ENCODE measurements at regions not wholly inside any gene's neighbourhood (a gene's known extent, or its start where the extent isn't known, plus 50 kb on each side); places are given as distances from the start of the nearest gene placed in this dataset.

DNA sequence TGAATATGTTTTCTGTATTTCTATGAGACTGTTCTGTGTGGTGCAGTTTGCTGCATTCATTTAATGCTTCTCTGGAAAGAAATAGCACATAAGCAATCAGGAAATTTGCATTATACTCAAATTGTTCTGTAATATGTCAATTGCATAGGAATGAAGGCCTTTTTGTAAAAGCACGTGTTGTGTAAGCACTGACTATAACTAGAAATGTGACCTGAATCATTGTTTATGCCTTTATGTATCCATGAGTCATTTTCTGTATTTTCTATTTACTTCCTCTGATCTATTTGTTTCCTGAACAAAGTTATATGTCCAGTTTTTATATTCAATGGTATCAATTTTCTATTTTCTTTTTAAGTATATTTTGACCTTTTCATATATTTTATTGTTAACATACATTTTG lies 1455.3 kb downstream of the GRIK2 start:
- DNase-seq (ENCODE audit: low read depth) = no peak
- no peak overlapping the region for H3K4me3 ChIP-seq (ENCODE audit: low read depth, low read length)
- no peak for TF ChIP-seq CTCF (IDR thresholded peaks at IDR 0.05; ENCODE audit: insufficient read depth, low read length)

- H3K4me3 ChIP-seq (ENCODE audit: low read depth, low read length) = no peak overlapping the region
- TF ChIP-seq CTCF (IDR thresholded peaks at IDR 0.05; ENCODE audit: insufficient read depth, low read length) = no peak
- DNase-seq (ENCODE audit: low read depth) = no peak
These were observed 1454.7 kb downstream of the GRIK2 start for GRCh38 chr6:102848210-102848609.

GRCh38 chr6:102841060-102841459 lies 1447.6 kb downstream of the GRIK2 start:
- no peak for DNase-seq (ENCODE audit: low read depth)
- no peak overlapping the region for H3K4me3 ChIP-seq (ENCODE audit: low read depth, low read length)
- no peak for TF ChIP-seq CTCF (IDR thresholded peaks at IDR 0.05; ENCODE audit: insufficient read depth, low read length)

DNA sequence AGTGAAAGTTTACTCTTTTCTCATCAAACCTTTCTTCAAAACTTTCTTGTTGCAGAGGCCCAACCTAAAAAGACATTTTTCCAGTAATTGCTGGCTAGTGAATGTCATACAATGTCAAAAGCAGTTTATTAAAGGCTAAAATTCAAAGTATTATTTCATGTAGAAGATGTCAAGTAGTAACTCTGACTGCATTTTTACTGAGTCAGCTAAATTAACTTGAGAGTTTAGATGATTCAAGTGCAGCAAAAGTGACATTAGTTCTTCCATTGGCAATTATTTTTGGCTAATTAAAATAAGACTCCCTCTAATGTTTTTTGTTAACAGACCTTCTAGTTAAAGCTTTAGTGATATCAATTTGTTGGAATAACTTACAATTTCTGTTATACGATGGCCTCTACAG lies 1438.5 kb downstream of the GRIK2 start:
- no peak for DNase-seq (ENCODE audit: low read depth)
- H3K4me3 ChIP-seq (ENCODE audit: low read depth, low read length) = no peak overlapping the region
- no peak for TF ChIP-seq CTCF (IDR thresholded peaks at IDR 0.05; ENCODE audit: insufficient read depth, low read length)

DNA sequence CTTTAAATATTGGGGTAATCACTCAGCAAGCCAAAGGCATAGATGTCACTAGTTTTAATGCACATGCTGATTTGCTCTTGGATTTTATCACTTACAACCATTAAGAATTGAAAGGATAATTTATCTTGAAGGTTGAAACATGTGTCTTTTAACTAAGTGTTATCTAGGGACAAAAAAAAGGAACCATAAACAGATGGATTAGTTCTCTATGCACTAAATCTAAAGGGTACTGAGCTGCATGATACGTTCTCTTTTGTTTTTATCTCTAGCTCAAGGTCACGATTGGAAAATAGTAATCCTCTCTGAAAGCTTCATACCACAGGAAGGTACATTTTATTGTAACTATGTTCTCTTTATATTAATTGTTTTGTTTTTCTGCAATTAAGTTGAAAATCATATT lies 1426.6 kb downstream of the GRIK2 start:
- no peak for TF ChIP-seq CTCF (IDR thresholded peaks at IDR 0.05; ENCODE audit: insufficient read depth, low read length)
- DNase-seq (ENCODE audit: low read depth) = no peak
- H3K4me3 ChIP-seq (ENCODE audit: low read depth, low read length) = no peak overlapping the region

- no peak for TF ChIP-seq CTCF (IDR thresholded peaks at IDR 0.05; ENCODE audit: insufficient read depth, low read length)
- no peak overlapping the region for H3K4me3 ChIP-seq (ENCODE audit: low read depth, low read length)
- no peak for DNase-seq (ENCODE audit: low read depth)
These were observed 1421.7 kb downstream of the GRIK2 start for GRCh38 chr6:102815207-102815606.

- DNase-seq (ENCODE audit: low read depth) = no peak
- no peak overlapping the region for H3K4me3 ChIP-seq (ENCODE audit: low read depth, low read length)
- no peak for TF ChIP-seq CTCF (IDR thresholded peaks at IDR 0.05; ENCODE audit: insufficient read depth, low read length)
These were observed 1420.2 kb downstream of the GRIK2 start for GRCh38 chr6:102813489-102814275.
